Limb (tissue), 2 donors: ENCODE measurements at regions not wholly inside any gene's neighbourhood (a gene's known extent, or its start where the extent isn't known, plus 50 kb on each side); places are given as distances from the start of the nearest gene placed in this dataset.

ENCODE experiments used
- DNase-seq, 2 donors: peaks; one replicate each; pipeline ENCODE4 v3.0.0-alpha.2; 2016; ENCODE audit errors: extremely low spot score in 2 of 2

DNA sequence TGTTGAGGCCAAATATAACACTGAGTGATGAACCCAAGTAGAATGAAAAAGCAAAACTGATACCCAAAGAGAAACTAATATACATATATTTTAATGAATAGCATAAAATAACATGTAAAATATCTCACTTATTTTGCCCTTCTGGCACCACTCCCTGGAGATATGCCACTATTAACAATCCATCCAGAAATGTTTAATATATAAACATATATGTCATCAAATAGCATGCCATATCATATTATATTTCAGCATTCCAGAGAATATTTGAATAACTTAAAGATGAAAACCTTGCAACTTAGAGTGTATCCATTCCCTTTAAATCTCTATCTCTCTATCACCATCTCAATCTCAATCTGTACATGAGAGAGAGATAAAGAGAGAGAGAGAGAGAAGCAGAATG is 1073.3 kb upstream of the RAG2 start:
- no peak for DNase-seq

DNA sequence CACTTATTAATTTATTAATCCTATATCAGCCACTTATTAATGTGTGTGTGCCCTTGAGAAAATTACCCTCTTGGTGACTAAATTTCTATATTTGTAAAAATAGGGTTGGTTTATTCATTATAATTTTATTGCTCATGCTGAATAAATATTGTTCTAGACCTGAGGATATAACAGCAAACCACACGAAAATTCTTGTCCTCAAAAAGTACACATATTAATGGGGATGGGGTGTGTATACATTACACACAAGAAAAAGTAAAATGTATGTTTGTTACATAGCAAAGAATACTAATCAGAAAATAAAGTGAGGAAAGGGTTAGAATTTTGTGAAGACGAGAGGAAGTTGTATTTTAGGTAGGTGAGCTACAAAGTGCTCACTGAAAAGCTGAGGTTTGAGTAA is 1068.9 kb upstream of the RAG2 start:
- DNase-seq = no peak

- DNase-seq = no peak
Observed at GRCh38 chr11:37657645-37658044, 1059.6 kb upstream of the RAG2 start.

DNA sequence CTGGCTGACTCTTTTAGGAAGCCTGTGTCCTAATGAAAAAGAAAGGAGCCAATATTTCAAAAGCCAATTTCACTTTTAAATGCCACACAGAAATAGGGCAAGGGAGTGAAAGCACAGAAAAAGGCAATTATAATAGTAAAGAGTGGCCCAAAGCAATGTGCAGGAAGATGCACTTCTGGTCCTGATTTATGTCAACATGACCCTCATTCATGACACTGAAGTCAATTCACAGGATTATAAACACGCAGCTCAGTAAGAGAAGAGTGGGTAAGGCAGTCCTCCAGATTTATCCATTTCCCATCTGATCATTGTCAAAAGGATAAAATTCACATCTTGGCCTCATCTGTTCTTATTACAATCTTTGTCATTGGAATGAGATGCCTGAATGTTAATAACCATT is 1049.7 kb upstream of the RAG2 start:
- no peak for DNase-seq

GRCh38 chr11:37643968-37644367 is 1045.9 kb upstream of the RAG2 start:
- no peak for DNase-seq

DNA sequence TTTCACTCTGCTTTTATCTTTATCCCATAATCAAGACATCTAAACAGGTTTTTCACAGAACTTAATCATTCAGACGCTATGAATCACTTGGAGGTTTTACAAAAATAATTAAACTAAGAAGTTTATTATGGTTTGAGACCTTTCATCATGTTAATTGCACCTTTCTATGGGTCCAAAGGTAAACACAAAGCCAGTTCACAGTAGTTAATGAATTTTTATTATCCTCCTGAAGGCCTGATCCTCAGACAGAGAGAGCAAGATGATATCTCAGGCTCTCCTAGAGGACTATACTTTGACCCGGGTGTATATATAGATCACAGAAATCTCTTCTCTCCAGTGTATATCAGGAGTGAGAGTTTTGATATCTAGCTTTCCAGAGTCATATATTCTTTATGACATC is 1044.3 kb upstream of the RAG2 start:
- no peak for DNase-seq

- no peak for DNase-seq
Observed at GRCh38 chr11:37632748-37633147, 1034.7 kb upstream of the RAG2 start.

DNA sequence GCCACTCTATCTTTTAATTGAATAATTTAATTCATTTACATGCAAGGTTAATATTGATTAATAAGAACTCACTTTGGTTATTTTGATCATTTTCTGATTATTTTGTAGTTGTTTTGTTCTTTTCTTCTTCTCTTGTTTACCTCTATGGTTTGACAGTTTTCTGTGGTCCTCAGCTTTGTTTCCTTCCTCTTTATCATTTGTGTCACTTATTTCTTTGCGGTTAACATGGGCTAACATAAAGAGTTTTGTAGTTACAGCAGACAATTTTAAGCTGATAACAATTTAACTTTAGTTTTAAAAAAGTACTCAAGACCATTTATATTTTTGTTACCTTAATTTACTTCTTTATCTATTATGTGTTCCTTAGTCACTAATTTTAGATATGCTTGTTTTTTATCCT is 1032.8 kb upstream of the RAG2 start:
- DNase-seq = no peak

DNA sequence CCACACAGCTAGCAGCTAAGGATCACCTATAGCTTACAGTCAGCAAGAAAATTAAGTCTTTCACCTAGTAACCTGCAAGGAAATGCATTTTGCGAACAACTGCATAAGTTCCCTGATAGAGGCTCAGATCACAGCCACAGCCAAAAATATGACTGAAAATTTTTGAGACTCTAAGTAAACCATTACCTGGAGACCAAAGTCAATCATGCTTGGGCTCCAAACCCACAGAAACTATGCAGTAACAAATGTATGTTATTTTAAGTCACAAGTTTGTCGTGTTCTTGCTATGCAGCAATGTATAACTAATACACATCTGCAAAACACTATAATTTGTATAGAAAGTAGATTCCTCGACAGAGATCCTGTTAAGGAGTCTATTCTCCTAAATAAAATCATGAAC is 1025.7 kb upstream of the RAG2 start:
- no peak for DNase-seq

DNA sequence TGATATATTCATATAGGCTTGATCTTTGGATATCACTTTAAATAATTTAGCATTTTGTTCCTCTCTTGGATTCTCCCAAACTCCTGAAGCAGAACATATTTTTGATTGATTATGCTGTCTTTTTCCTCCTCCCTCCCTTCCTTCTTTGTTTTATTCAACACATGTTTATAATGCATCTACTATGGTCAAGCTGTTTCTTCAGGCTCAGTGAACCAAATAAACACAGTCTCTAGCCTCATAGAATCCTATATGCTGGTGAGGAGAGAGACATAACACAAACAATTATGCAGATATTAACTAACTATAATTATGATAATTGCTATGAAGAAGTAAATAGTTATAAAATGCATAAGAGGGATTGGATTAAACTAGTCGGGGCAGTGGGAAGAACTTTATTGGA is 1023.6 kb upstream of the RAG2 start:
- DNase-seq = no peak

GRCh38 chr11:37616291-37616690 is 1018.3 kb upstream of the RAG2 start:
- no peak for DNase-seq

GRCh38 chr11:37613031-37613430 is 1015.0 kb upstream of the RAG2 start:
- DNase-seq = no peak

- DNase-seq = no peak
Observed at GRCh38 chr11:37612146-37612545, 1014.1 kb upstream of the RAG2 start.

DNA sequence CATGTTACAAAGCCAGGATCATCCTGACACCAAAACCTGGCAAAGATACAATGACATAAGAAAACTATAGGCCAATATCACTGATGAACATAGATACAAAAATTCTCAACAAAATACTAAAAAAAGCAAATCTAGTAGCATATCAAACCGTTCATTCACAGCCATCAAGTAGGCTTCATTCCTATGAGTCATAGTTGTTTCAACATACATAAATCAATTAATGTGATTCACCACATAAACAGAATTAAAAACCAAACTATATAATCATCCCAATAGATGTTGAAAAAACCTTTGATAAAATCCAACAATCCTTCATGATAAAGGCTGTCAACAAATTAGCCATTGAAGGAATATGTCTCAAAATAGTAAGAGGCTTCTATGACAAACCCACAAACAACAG is 1007.2 kb upstream of the RAG2 start:
- DNase-seq = no peak

- no peak for DNase-seq
Observed at GRCh38 chr11:37598381-37598780, 1000.3 kb upstream of the RAG2 start.

DNA sequence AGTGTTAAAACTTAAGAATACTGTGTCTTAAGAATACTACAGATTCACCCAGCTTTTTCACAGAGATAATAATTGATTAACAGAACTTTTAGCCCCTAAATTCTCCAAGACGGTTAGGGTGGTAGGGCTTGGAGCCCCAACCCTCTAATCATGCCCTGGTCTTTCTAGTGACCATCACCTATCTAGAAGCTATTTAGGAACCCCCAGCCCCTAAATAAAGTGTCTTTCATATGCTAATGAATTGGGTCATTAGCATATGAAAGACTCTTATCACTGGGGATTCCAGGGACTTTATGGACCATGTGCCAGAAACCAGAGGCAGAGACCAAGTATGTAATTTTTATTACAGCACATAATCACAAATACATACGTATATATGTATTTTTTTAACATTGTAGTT is 999.7 kb upstream of the RAG2 start:
- no peak for DNase-seq

DNA sequence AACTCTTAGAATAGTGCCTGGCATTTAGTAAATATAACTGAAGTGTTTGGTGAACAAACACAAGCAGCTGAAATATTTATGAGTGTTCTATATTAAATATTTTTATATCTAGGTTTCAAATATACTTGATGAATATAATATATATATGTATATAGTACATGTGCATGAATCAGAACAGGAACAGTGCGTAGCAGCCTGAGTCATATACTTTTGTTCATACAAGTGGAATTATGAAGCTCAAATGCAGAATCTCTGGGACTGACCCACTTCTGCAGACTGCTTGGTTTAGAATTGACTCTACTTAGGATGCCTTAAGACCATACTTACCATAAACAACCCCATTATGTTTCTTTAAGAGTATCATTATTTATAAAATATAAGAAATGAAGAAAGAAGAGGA is 997.8 kb upstream of the RAG2 start:
- DNase-seq = no peak

DNA sequence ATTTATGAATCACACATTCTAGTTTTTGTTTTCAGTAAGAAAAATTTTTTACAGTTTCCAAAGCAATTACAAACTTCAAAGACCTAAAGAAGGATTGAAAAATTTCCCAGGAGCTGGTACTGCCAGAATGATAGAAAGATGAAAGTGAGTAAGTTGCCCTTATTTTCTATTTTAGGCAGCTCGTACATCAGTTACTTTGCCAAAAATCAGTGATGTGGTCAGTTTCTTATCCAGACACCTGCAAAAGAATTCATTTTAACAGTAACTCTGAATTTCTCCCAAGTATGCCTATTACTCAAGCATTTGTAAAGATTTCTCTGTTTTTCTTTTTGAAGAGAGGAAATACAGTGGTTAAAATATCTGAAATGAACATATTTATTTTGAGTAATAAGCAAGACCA is 976.3 kb upstream of the RAG2 start:
- no peak for DNase-seq

DNA sequence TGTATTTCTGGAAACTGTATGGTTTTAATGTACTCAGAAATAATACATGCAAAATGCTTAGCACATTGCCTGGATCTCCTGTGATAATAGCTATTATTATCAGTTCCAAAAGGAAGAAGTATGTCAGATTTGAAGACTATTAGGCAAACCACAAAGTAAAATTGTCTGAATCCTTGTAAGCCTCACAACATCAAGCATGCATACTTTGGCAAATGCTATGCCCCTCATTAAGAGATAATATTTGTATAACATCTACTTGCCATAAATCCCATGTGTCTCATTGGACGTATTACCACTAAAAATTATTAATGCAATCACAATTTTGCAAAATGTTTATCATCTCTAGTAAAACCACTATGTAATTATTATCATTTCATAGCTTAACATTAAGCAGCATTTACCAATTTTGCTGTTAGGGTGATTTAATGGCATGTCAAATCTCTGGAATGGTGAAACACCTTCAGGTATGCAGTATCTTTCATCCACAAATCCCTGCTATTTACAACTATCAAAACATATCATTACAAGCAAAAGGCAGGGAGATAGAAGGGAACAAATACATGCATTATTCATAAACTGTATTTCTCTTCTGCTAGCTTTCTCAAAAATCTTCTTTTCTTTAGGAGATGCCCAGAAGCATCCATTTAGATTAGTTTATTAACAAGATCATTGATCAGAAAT is 974.6 kb upstream of the RAG2 start:
- no peak for DNase-seq

DNA sequence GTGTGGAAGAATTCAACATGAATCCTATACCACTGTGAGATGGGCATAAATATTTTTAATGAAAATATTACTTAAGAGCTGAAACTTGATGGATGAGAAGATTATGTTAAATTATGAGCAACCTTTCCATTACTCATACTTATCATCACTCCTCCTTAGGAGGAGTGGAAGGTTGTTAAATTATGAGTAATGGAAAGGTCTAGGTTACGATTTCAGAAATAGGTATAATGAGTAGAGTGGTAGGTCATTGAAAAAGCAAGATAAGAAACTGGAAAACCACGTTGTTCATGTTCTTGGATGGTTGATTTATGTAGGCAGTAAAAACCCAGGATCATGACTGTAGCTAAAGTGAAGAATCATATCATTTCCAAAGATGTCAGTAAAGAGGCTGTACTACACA is 973.2 kb upstream of the RAG2 start:
- DNase-seq = no peak

DNA sequence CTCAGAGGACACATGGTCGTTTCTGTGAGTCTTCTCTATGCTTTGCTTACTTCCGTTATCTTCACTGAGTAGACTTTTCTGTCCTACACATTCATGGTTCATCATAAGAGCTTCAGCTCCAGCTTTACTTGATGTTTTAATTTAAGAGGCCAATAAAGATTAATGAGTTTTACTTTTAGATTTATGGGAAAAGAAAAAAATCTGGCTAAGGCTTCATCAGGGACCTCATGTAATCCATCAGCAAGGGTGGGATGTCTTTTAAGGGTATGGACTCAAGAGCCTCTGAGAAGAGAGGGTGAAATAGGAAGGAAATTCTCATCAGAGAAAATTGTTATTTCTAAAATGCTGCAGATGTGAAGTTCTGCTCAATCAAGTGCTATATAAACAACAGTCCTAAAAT is 963.0 kb upstream of the RAG2 start:
- DNase-seq = no peak

DNA sequence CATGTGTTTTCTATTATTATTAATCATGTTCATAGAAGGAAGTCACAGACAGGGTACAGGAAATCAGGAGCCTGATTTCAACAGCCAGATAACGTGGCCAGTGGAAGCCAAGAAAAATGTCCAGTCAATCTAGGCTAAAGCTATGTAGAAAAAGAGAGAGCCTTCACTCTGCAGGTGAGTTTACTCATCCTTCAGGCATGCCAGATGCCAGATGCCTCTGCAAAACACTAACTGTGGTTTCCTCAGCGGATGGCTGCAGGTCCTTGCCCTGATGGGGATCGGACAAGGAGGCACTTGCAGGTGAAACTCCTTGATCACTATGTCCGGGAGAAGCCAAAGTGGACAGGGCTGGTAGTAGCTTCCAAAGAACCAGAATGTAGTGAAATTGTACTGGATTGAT is 962.3 kb upstream of the RAG2 start:
- no peak for DNase-seq

GRCh38 chr11:37558619-37559210 is 960.7 kb upstream of the RAG2 start:
- DNase-seq = no peak

GRCh38 chr11:37557990-37558389 is 960.0 kb upstream of the RAG2 start:
- no peak for DNase-seq
